8988T (cell line): ENCODE measurements at regions not wholly inside any gene's neighbourhood (a gene's known extent, or its start where the extent isn't known, plus 50 kb on each side); places are given as distances from the start of the nearest gene placed in this dataset.
"Not testable (repeated sequence)": the region's sequence is repeated elsewhere in the genome, so short reads cannot be mapped to it uniquely, and the experiment has no call there.

Experiments used
- DNase-seq: peaks from one replicate; pipeline ENCODE4 v3.0.0; 2011

- no peak for DNase-seq
Observed at GRCh38 chr12:73221398-73221797, 949.2 kb downstream of the TRHDE start.

GRCh38 chr12:73221836-73222235 lies 949.7 kb downstream of the TRHDE start:
- DNase-seq, result no peak

DNA sequence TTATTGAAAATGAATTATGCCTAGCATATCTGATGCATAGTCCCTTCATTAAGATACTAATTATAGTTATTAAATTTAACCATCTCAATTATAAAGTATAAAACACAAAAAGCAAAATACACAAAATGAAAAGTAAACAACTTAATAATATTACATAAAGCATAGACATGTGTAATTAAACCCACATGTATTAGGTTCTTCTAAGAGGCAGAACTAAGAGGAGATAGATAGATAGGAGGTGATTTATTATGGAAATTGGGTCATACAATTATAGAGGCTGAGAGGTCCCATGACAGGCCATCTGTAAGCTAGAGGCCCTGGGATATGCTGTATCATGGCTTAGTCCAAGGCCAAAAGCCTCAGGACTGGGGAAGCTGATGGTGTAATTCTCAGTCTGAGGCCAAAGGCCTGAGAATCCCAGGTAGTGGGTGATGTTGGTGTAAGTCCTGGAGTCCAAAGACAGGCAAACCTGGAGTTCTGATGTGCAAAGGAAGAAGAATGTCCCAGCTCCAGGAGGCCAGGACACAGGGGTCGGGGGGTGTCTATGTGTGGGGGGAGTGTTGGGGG lies 953.3 kb downstream of the TRHDE start:
- no peak for DNase-seq

- no peak for DNase-seq
Observed at GRCh38 chr12:73225941-73226340, 953.8 kb downstream of the TRHDE start.

GRCh38 chr12:73226593-73226992 lies 954.4 kb downstream of the TRHDE start:
- no peak for DNase-seq

DNA sequence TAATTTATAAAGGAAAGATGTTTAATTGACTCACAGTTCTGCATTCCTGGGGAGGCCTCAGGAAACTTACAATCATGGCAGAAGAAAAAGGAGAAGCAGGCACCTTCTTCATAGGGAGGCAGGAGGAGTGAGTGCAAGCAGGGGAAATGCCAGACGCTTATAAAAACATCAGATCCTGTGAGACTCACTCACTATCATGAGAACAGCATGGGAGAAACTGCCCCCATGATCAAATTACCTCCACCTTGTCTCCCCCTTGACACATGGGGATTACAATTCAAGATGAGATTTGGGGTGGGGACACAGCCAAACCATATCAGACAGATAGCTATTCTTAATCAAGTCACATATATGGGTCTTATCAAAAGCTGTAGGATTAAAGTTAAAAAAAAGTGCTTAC lies 956.7 kb downstream of the TRHDE start:
- not testable (repeated sequence) for DNase-seq

- no peak for DNase-seq
Observed at GRCh38 chr12:73235387-73235786, 963.2 kb downstream of the TRHDE start.

DNA sequence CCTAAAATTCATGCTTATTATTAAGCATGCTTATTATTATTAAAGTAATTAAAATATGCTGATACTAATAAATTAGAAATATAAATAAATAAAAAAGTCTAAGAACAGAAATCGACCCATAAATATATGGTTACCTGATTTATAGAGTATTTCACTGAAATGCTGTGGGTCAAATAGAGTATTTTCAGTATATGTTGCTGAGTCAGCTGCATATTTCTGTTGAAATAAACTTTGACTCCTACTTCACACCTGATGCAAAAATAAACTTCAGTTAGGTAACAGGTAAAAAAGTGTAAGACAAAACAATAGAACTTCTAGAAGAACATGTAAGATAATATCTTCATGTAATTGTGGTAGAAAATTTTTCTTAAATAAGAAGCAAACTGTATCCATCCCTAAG lies 967.9 kb downstream of the TRHDE start:
- DNase-seq, result no peak

- no peak for DNase-seq
Observed at GRCh38 chr12:73262788-73263381, 990.7 kb downstream of the TRHDE start.

- no peak for DNase-seq
Observed at GRCh38 chr12:73266206-73266605, 994.0 kb downstream of the TRHDE start.

GRCh38 chr12:73274976-73275375 lies 1002.8 kb downstream of the TRHDE start:
- DNase-seq, result no peak

GRCh38 chr12:73277971-73278370 lies 1005.8 kb downstream of the TRHDE start:
- DNase-seq, result no peak

DNA sequence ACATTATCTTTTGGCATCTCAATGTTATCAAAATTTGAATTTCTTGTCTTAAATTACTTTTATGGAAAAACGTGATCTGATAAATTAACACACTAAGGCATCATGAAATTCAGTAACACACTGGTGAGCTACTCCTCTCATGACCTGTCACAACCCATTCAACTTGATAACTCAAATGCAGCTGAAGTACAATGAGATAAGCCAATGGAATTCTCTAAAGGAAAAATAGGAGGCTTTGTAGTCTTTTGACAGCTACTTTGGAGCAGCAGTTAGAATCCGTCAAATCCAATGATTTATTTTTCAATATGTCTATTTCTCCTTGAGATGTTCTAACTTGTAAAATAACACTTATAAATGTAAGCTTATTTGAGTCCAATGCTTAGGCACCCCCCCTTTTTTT lies 1029.4 kb downstream of the TRHDE start:
- no peak for DNase-seq

DNA sequence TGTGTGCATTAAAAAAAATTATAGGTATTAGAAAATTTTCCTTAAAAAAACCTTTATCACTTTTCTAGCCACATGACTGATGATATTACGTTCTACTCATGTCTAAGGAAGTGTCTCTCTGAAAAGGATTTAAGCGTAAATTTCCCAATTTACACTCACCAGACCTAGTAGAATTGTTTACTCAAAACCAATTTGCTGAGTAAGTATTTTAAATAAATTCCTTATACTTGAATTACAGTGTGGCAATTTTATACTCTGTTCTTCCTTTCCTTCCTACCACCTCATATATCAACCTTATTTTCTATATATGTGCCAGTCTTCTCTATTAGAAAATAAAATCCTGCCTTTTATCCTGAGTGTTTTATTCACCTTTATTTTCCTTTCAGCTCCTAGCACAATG lies 1035.1 kb downstream of the TRHDE start:
- DNase-seq, result no peak

DNA sequence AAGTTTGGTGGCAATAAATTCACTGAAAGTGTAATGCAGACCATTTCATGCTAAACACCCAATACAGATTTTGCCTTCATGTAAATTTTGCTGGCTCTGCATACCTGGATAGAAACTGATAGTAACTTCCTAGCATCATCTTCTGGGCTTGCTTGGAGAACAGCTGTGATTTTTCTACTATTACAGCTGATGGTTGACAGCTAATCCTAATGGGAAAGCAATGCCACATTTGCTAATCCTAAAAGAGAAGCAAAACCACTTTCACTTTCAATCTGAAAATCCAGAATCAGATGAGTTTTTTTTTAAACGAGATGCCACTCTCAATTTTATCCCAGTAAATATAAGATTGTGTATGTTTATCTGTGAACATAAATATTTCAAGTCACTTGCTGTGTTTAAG lies 1035.9 kb downstream of the TRHDE start:
- no peak for DNase-seq

DNA sequence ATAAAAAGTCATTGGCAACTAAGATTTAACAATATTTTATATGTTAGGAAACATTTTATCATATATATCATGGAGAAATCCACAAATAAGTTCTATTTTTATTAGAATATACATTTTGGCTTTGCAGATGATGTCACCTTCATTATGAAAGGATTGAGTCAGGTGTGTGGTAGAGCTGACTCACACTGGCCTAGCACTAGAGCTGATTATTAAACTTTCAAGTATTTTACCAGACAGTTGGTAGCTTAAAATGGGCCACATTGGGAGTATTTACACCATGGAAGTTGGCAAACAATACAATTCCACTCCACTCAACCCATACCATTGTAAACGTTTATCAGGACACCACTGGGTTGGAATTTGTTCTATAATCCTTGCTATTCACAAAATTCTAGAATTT lies 1036.6 kb downstream of the TRHDE start:
- DNase-seq, result no peak

- DNase-seq, result no peak
Observed at GRCh38 chr12:73321319-73321718, 1049.1 kb downstream of the TRHDE start.

DNA sequence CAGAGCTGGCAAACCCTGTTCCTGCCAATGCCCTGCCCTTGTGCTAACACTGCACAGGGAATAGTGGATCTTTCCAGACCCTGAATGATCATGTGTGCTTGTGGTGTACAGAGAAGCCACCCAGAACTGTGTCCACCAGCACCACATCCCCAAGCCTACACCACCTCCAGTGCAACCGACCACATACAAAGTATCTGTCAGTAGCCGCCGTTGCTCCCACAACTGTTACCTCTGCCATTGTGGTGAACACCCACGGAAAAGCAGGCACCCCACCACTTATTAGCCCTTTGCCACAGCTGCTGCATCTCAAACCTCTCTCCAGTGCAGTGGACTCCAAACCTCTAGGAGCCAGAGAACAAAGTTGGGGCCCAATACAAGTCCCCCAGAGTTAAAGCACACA lies 1049.6 kb downstream of the TRHDE start:
- DNase-seq, result no peak

GRCh38 chr12:73330584-73331351 lies 1058.6 kb downstream of the TRHDE start:
- no peak for DNase-seq

DNA sequence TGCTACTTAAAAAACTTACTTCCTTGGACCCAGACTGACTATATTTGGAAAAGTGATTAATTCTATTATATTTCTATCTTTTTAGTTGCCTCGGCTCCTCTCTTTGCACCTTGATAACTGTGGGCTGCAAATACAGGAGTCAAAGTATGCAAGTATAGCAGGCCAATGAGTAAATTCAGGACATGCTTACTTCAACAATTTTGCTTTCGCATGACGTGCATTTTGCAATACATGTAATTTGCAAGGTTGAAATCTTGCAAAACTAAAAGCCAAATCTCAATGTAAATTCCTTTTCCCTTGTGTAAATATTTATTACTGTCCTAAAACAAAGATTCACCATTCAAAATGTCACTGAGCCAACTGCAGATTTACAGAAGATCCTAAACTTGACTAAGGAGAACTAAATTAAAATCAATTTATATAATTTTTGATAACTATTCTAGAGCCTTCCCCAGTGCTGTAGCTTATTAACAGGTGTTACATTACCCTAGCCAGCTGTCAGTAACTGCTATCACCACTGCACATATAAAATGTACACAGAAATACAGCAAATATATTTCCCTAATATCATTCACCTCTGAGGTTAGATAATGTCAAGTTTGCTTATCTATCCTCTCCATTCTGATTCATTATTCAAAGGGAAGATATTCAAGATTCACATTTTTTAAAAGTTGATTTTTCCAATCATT lies 1069.5 kb downstream of the TRHDE start:
- no peak for DNase-seq

DNA sequence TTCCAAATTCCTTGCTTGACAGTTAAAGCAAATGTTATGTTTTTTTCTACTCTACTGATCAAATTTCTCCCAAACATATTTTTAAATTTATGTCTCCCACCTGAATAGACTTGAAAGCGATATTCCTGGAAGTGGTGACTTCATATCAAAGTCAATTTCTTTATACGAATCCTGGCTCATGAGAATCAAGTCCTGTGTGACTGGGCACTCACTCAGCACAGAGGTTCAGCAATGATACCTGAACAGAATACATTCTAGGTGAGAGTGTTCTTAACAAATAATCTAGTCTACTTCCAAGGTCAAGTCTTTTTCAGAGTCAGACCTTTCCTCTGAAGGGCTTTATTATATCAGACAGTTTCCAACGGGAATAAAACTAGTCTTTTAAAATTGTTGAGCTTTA lies 1070.6 kb downstream of the TRHDE start:
- no peak for DNase-seq

- no peak for DNase-seq
Observed at GRCh38 chr12:73352826-73353225, 1080.7 kb downstream of the TRHDE start.

GRCh38 chr12:73361156-73361863 lies 1089.1 kb downstream of the TRHDE start:
- DNase-seq, result no peak
